Skeletal muscle tissue (tissue), 3 donors: ENCODE measurements at regions not wholly inside any gene's neighbourhood (a gene's known extent, or its start where the extent isn't known, plus 50 kb on each side); places are given as distances from the start of the nearest gene placed in this dataset.

Experiments
- H3K27ac ChIP-seq: one replicate; pipeline ENCODE4 v1.7.0; 2013; ENCODE audit warnings: mild to moderate bottlenecking, low read depth, low read length, inconsistent platforms
- H3K27me3 ChIP-seq, 3 donors: one replicate each; pipeline ENCODE4 v1.7.0; 2013; ENCODE audit warnings: low read length in 3 of 3; ENCODE audit not compliant: control insufficient read depth in 3 of 3, insufficient read depth in 3 of 3
- H3K36me3 ChIP-seq, 3 donors: one replicate each; pipeline ENCODE4 v1.7.0; 2013; ENCODE audit warnings: low read length in 3 of 3; ENCODE audit not compliant: control insufficient read depth in 3 of 3, insufficient read depth in 3 of 3
- H3K4me1 ChIP-seq, 3 donors: one replicate each; pipeline ENCODE4 v1.7.0; 2013; ENCODE audit warnings: low read length in 3 of 3, mild to moderate bottlenecking in 3 of 3; ENCODE audit not compliant: control insufficient read depth in 3 of 3, insufficient read depth in 3 of 3
- H3K4me3 ChIP-seq, 3 donors: one replicate each; pipeline ENCODE4 v1.7.0; 2013; ENCODE audit warnings: low read length in 3 of 3
- H3K9ac ChIP-seq, 3 donors: one replicate each; pipeline ENCODE4 v1.7.0; 2013; ENCODE audit warnings: low read length in 3 of 3, mild to moderate bottlenecking in 3 of 3, moderate library complexity in 2 of 3, low read depth in 1 of 3
- H3K9me3 ChIP-seq, 3 donors: one replicate each; pipeline ENCODE4 v1.7.0; 2013; ENCODE audit warnings: low read length in 3 of 3; ENCODE audit not compliant: control insufficient read depth in 3 of 3
- donor health status: Osteomylitis.

DNA sequence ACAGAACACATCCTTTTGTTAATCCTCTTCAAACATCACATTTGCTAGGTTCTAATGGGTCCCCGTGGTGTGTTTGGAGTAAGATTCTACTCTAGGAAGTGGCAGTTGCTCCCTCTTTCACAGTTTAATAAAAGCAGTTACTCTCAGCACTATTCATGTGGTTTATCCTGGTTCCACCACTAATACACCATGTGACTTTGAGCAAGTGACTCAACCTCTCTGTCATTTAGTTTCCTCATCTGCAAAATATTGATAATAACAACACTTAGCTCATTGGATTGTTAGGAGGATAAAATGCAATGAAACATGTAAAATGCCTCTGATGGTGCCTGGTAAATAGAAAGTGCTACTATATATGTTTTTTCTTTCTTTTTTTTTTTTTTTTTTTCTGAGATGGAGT is 488.0 kb upstream of the NOX3 start:
- peaks cover 0 to 4% (median 2%) of the 10 kb centered on the region in 3 donors for H3K9me3 ChIP-seq

GRCh38 chr6:155939253-155939652 is 483.6 kb upstream of the NOX3 start:
- H3K4me3 ChIP-seq = no peak overlapping the region
- no peak overlapping the region for H3K9ac ChIP-seq
- H3K27ac ChIP-seq = no peak overlapping the region
- H3K9me3 ChIP-seq = no peaks in the 10 kb centered on the region
- no peaks in the 10 kb centered on the region for H3K36me3 ChIP-seq
- H3K4me1 ChIP-seq = peaks cover 0 to 3% (median 0%) of the 10 kb centered on the region in 3 donors
- H3K27me3 ChIP-seq = no peaks in the 10 kb centered on the region

More for the DNA sequence above, 488.0 kb upstream of the NOX3 start:
- Histone ChIP-seq H3K36me3 (no peaks in the 10 kb centered on the region), H3K27ac (no peak overlapping the region), H3K9ac (no peak overlapping the region), H3K4me3 (no peak overlapping the region), H3K4me1 (no peaks in the 10 kb centered on the region), H3K27me3 (no peaks in the 10 kb centered on the region)

DNA sequence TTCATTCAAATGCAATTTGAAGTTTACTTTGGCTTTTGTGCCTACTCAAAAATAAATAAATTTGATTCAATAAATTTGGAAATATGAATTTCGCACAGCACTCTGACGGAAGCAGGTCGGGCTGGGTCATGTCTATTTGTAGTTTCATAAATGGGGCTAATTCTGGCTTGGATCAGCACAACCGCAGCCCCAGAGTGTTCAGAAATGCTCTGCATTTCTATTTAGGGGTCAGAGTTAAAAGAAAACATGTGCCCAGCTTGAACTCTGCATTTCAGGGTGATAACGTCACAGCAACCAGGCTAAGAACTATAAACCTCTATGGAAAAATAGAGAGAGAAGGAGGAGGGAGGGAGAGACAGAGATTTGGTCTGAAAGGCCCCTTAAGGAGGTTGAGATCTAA is 480.9 kb upstream of the NOX3 start:
- H3K4me3 ChIP-seq = no peak overlapping the region
- no peaks in the 10 kb centered on the region for H3K36me3 ChIP-seq
- H3K9ac ChIP-seq = no peak overlapping the region
- H3K27me3 ChIP-seq = no peaks in the 10 kb centered on the region
- no peaks in the 10 kb centered on the region for H3K9me3 ChIP-seq
- no peak overlapping the region for H3K27ac ChIP-seq
- H3K4me1 ChIP-seq = peaks cover 0 to 3% (median 0%) of the 10 kb centered on the region in 3 donors

- Histone ChIP-seq H3K27ac (no peak overlapping the region), H3K4me3 (no peak overlapping the region), H3K36me3 (no peaks in the 10 kb centered on the region), H3K4me1 (peaks cover 0 to 3% (median 0%) of the 10 kb centered on the region in 3 donors), H3K9me3 (no peaks in the 10 kb centered on the region), H3K27me3 (no peaks in the 10 kb centered on the region), H3K9ac (no peak overlapping the region)
These were observed 480.5 kb upstream of the NOX3 start for GRCh38 chr6:155936127-155936526.

DNA sequence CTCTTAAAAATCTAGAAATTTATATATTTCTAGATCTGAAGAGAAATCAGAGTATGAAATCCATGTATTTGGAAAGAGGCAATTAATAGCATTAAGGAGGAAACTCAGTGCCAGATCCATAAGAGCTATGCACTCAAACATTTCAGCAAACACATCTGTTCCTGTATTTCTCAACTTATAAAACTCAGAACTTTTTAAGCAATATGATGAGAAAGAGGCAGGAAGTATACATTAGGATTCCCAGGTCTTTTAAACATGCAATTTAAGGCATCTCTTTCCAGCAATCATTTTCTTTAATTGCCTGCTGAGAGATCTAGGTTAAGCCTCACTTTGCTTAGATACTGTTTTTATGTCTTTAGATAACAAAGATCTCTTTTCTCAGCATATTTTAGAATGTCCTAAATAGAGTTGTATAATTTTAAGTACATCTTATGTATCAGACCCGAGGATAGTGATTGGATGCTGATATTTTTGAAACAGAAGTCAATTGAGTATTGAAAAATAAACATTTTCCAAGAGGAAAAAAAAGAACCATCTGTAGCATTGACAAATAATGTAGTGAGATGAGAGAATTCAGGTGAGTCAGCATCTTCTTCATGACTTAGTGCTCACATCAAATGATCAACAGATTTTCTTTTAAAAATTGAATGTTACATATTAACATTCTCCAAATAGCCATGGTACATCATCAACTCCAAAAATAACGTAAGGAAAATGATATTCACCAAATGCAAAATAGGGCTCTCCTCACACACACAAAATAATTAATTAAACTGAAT is 461.4 kb upstream of the NOX3 start:
- Histone ChIP-seq H3K4me3 (no peak overlapping the region), H3K9me3 (no peaks in the 10 kb centered on the region), H3K27me3 (no peaks in the 10 kb centered on the region), H3K27ac (no peak overlapping the region), H3K4me1 (no peaks in the 10 kb centered on the region), H3K9ac (no peak overlapping the region), H3K36me3 (no peaks in the 10 kb centered on the region)

- no peaks in the 10 kb centered on the region for H3K36me3 ChIP-seq
- no peaks in the 10 kb centered on the region for H3K9me3 ChIP-seq
- H3K27ac ChIP-seq = no peak overlapping the region
- no peak overlapping the region for H3K9ac ChIP-seq
- H3K4me3 ChIP-seq = no peak overlapping the region
- H3K4me1 ChIP-seq = no peaks in the 10 kb centered on the region
- H3K27me3 ChIP-seq = no peaks in the 10 kb centered on the region
These were observed 460.0 kb upstream of the NOX3 start for GRCh38 chr6:155915651-155916050.

- Histone ChIP-seq H3K36me3 (no peaks in the 10 kb centered on the region), H3K9ac (no peak overlapping the region), H3K9me3 (no peaks in the 10 kb centered on the region), H3K27me3 (no peaks in the 10 kb centered on the region), H3K4me1 (no peaks in the 10 kb centered on the region), H3K27ac (no peak overlapping the region), H3K4me3 (no peak overlapping the region)
These were observed 458.2 kb upstream of the NOX3 start for GRCh38 chr6:155913816-155914215.

- no peaks in the 10 kb centered on the region for H3K4me1 ChIP-seq
- no peak overlapping the region for H3K4me3 ChIP-seq
- no peak overlapping the region for H3K27ac ChIP-seq
- no peak overlapping the region for H3K9ac ChIP-seq
- H3K9me3 ChIP-seq = no peaks in the 10 kb centered on the region
- H3K27me3 ChIP-seq = no peaks in the 10 kb centered on the region
- no peaks in the 10 kb centered on the region for H3K36me3 ChIP-seq
These were observed 454.1 kb upstream of the NOX3 start for GRCh38 chr6:155909710-155910109.

DNA sequence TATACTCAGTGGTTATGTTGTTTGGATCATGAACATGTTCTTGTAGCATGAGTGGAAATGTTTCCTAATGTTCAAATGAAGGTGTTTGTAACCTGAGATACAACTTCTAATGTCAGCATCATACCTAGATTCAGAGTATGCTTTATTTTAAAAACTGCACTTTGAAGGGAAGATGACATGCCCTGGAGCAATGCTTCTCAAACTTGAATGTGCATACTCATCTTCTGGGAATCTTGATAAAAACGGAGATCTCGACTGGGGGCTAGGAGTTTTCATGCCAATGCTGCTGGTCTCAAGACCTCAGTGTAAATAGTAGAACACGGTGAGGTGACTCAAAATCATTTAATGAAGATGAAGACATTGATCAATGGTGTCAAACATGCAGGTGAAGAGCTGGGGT is 440.0 kb upstream of the NOX3 start:
- no peak overlapping the region for H3K4me3 ChIP-seq
- no peaks in the 10 kb centered on the region for H3K27me3 ChIP-seq
- H3K9ac ChIP-seq = no peak overlapping the region
- no peaks in the 10 kb centered on the region for H3K36me3 ChIP-seq
- no peak overlapping the region for H3K27ac ChIP-seq
- H3K9me3 ChIP-seq = no peaks in the 10 kb centered on the region
- no peaks in the 10 kb centered on the region for H3K4me1 ChIP-seq

- H3K27me3 ChIP-seq = no peaks in the 10 kb centered on the region
- no peak overlapping the region for H3K27ac ChIP-seq
- H3K9ac ChIP-seq = no peak overlapping the region
- H3K4me3 ChIP-seq = no peak overlapping the region
- no peaks in the 10 kb centered on the region for H3K36me3 ChIP-seq
- no peaks in the 10 kb centered on the region for H3K9me3 ChIP-seq
- H3K4me1 ChIP-seq = no peaks in the 10 kb centered on the region
These were observed 439.1 kb upstream of the NOX3 start for GRCh38 chr6:155894758-155895157.
